ENCODE measurements at regions not wholly inside any gene's neighbourhood (a gene's known extent, or its start where the extent isn't known, plus 50 kb on each side); places are given as distances from the start of the nearest gene placed in this dataset.

DNA sequence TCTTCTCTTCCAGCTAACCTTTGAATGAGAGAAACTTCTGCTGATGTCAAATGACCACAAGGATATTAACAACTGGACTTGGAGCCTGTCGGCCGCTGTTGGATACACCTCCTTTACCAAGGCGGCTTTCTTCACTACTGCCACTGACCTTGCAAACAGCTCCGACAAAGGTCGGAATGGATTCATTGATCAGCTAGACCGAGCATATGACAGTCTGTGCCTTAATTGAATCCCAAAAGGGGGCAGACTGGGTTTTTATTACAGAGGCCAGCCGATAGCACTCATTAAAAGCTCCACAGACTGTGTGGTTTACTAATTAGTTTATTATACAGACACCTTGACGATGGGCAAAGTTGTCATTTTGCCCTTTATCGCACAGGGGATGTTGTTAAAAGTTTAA lies 394.5 kb downstream of the RERGL start:
- no peak for DNase-seq (ENCODE audit: extremely low spot score, unreplicated experiment)
- TF ChIP-seq CTCF (conservative IDR thresholded peaks at IDR 0.05): no peak
- no peaks in the 10 kb centered on the region for H3K36me3 Mint-ChIP-seq
- no peaks in the 10 kb centered on the region for H3K4me1 Mint-ChIP-seq (ENCODE audit: unreplicated experiment)
- no peak overlapping the region for H3K4me3 Mint-ChIP-seq
- no peak overlapping the region for H3K27ac Mint-ChIP-seq
- H3K27me3 Mint-ChIP-seq: no peaks in the 10 kb centered on the region
- H3K9me3 Mint-ChIP-seq: no peaks in the 10 kb centered on the region

DNA sequence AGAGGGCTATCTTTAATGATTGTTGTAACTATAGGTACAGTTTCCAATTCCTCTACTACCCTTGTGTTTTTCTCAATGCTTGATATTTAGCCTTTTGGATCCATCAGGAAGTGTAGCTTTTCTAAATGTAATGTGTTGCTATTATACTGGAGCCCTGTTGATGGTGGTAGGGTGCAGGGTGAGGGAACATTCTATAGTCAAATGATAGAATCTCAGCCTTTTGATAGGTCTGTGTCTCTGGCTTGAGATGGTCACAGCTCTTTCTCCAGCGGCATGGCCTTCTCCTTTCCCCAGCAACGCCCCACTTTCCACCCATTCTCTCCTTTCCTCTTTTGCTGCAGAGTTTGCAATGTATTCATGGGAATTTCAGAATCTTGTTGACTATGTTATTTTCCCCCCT lies 398.6 kb downstream of the RERGL start:
- H3K36me3 Mint-ChIP-seq: no peaks in the 10 kb centered on the region
- H3K27ac Mint-ChIP-seq: no peak overlapping the region
- no peaks in the 10 kb centered on the region for H3K4me1 Mint-ChIP-seq (ENCODE audit: unreplicated experiment)
- H3K9me3 Mint-ChIP-seq: no peaks in the 10 kb centered on the region
- no peak overlapping the region for H3K4me3 Mint-ChIP-seq
- H3K27me3 Mint-ChIP-seq: no peaks in the 10 kb centered on the region
- no peak for DNase-seq (ENCODE audit: extremely low spot score, unreplicated experiment)
- no peak for TF ChIP-seq CTCF (conservative IDR thresholded peaks at IDR 0.05)

DNA sequence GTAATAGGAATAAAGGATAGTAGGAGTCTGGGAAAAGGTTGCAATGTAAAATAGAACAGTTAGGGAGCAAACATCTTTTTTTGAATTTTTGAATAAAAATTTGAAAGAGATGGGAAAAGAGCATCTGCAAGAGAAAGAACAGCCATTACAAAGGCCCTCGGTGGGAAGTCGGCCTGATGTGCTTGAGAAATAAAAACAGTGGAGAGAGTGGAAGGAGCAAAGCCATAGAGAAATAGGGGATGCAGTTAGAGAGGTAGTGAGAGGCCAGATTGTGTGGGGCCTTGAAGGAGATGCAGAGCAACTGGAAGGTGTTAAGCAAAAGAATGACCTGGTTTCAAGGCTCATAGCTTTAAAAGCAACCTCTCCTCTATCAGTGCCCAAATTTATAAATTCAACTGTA lies 409.8 kb downstream of the RERGL start:
- Mint-ChIP-seq H3K4me1 (ENCODE audit: unreplicated experiment) (no peaks in the 10 kb centered on the region), H3K27me3 (no peaks in the 10 kb centered on the region), H3K36me3 (no peaks in the 10 kb centered on the region), H3K27ac (no peak overlapping the region), H3K9me3 (no peaks in the 10 kb centered on the region), H3K4me3 (no peak overlapping the region)
- TF ChIP-seq CTCF (conservative IDR thresholded peaks at IDR 0.05): no peak
- DNase-seq (ENCODE audit: extremely low spot score, unreplicated experiment): no peak

GRCh38 chr12:17666641-17667324 lies 423.2 kb downstream of the RERGL start:
- Mint-ChIP-seq H3K27me3 (peaks cover 6% of the 10 kb centered on the region), H3K4me3 (no peak overlapping the region), H3K36me3 (no peaks in the 10 kb centered on the region)

DNA sequence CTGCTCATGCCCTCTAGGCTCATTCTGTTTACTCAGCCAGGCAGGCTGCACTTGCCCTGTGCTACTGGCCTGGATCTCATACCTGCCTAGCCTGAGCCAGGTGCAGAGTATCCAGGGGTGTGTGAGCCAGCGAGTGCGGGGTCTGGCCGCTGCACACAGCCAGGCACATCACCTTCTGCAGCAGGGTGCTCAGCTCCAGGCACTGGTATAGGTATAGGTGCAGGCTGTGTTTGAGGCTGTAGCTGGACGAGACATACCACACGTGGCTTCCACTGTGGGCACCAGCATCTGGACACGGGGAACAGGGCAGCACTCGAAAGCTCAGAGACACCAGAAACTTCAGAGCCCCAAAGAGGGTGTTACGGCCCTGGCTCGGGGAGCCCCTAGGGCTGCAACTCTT lies 424.2 kb downstream of the RERGL start:
- Mint-ChIP-seq H3K4me1 (ENCODE audit: unreplicated experiment) (no peaks in the 10 kb centered on the region), H3K27me3 (peaks cover 6% of the 10 kb centered on the region), H3K9me3 (no peaks in the 10 kb centered on the region), H3K4me3 (no peak overlapping the region), H3K36me3 (no peaks in the 10 kb centered on the region), H3K27ac (no peak overlapping the region)
- DNase-seq (ENCODE audit: extremely low spot score, unreplicated experiment): no peak
- no peak for TF ChIP-seq CTCF (conservative IDR thresholded peaks at IDR 0.05)

More at GRCh38 chr12:17666641-17667324, 423.2 kb downstream of the RERGL start:
- no peak for TF ChIP-seq CTCF (conservative IDR thresholded peaks at IDR 0.05)
- H3K9me3 Mint-ChIP-seq: no peaks in the 10 kb centered on the region
- H3K4me1 Mint-ChIP-seq (ENCODE audit: unreplicated experiment): no peaks in the 10 kb centered on the region
- no peak for DNase-seq (ENCODE audit: extremely low spot score, unreplicated experiment)
- H3K27ac Mint-ChIP-seq: no peak overlapping the region

GRCh38 chr12:17661250-17661649 lies 428.7 kb downstream of the RERGL start:
- H3K27ac Mint-ChIP-seq: no peak overlapping the region
- H3K4me3 Mint-ChIP-seq: no peak overlapping the region
- H3K36me3 Mint-ChIP-seq: no peaks in the 10 kb centered on the region
- no peaks in the 10 kb centered on the region for H3K9me3 Mint-ChIP-seq
- TF ChIP-seq CTCF (conservative IDR thresholded peaks at IDR 0.05): no peak
- DNase-seq (ENCODE audit: extremely low spot score, unreplicated experiment): no peak
- H3K4me1 Mint-ChIP-seq (ENCODE audit: unreplicated experiment): no peaks in the 10 kb centered on the region
- H3K27me3 Mint-ChIP-seq: no peaks in the 10 kb centered on the region
